ENCODE measurements at regions not wholly inside any gene's neighbourhood (a gene's known extent, or its start where the extent isn't known, plus 50 kb on each side); places are given as distances from the start of the nearest gene placed in this dataset.

- TF ChIP-seq EP300 (IDR thresholded peaks at IDR 0.05) (no peak), CTCF (IDR thresholded peaks at IDR 0.05) (no peak), POLR2AphosphoS5 (IDR thresholded peaks at IDR 0.05) (no peak), POLR2A (IDR thresholded peaks at IDR 0.05; ENCODE audit: low read depth) (no peak)
Measured at GRCh38 chr16:61471023-61471422, 565.2 kb downstream of the CDH8 start.
